ENCODE measurements at regions not wholly inside any gene's neighbourhood (a gene's known extent, or its start where the extent isn't known, plus 50 kb on each side); places are given as distances from the start of the nearest gene placed in this dataset.

DNA sequence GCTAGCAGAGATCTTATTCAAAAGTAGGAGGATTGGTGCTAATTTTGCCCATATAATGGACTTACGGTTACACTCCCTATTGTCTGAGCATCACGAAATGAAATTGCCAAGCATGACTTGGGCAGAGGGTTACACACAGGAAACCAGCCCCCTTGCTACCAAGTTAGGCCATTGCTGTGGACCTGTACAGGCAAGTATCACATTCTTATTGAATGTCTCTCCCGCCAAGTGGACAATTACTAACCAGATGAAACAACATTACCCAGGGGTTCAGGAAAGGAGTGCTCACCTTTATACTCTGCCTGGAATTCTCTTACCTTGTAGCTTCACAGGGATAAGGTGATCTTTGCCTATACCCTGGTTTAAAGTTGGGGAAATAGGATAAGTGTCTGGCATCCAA is 70.6 kb upstream of the TOX3 start:
- TF ChIP-seq CTCF (IDR thresholded peaks at IDR 0.05; ENCODE audit: low read length) (no peak), EZH2 (IDR thresholded peaks at IDR 0.05; ENCODE audit: borderline replicate concordance, low read length) (no peak)

All from OCI-LY1 (cell line).